Neural progenitor cell (in vitro differentiated cells): ENCODE measurements at regions not wholly inside any gene's neighbourhood (a gene's known extent, or its start where the extent isn't known, plus 50 kb on each side); places are given as distances from the start of the nearest gene placed in this dataset.
A peak's percentile ranks its signal among the peaks of the same experiment; 100 is the strongest.

ENCODE experiments used
- CTCF ChIP-seq: fragments of 200-600 bp; sonication (generic); IDR thresholded peaks from 2 replicates; pipeline ENCODE4 v1.5.1; 2017; ENCODE audit warnings: antibody characterized with exemption, mild to moderate bottlenecking
- EZH2phosphoT487 ChIP-seq: fragments of 200-600 bp; sonication (generic); IDR thresholded peaks from 2 replicates; pipeline ENCODE4 v1.6.1; 2017; ENCODE audit warnings: antibody characterized with exemption

GRCh38 chr20:59428441-59429205 is 128.2 kb downstream of the EDN3 start:
- TF ChIP-seq CTCF, result peak; percentile 50
- no peak for TF ChIP-seq EZH2phosphoT487
